ENCODE measurements at regions not wholly inside any gene's neighbourhood (a gene's known extent, or its start where the extent isn't known, plus 50 kb on each side); places are given as distances from the start of the nearest gene placed in this dataset.

- DNase-seq = no peak
- Mint-ChIP-seq H3K36me3 (ENCODE audit: insufficient read depth, unreplicated experiment) (no peaks in the 10 kb centered on the region), H3K4me3 (ENCODE audit: unreplicated experiment) (no peak overlapping the region), H3K9me3 (ENCODE audit: unreplicated experiment) (no peaks in the 10 kb centered on the region), H3K4me1 (ENCODE audit: low read depth, unreplicated experiment) (peaks cover 37% of the 10 kb centered on the region), H3K27ac (ENCODE audit: unreplicated experiment) (no peak overlapping the region), H3K27me3 (ENCODE audit: insufficient read depth, unreplicated experiment) (no peaks in the 10 kb centered on the region)
- CTCF ChIA-PET = no interaction called here
- H3K27me3 ChIP-seq (replicated peaks; ENCODE audit: control insufficient read depth, insufficient read depth, low read length) = no peaks in the 10 kb centered on the region
- peaks cover 29% of the 10 kb centered on the region for H3K4me1 ChIP-seq
- intact Hi-C loops (cut with micrococcal nuclease; ENCODE audit: unreplicated experiment) = no loop called here
- no TSS peak for BruUV-seq (replicated peaks)
- POLR2A ChIA-PET = no interaction called here
- no peaks in the 10 kb centered on the region for H3K36me3 ChIP-seq (ENCODE audit: control insufficient read depth, insufficient read depth, low read length)
- no peaks in the 10 kb centered on the region for H3K9me3 ChIP-seq
- H3K4me3 ChIP-seq (ENCODE audit: low read depth, low read length) = no peak overlapping the region
- TF ChIP-seq CTCF (IDR thresholded peaks at IDR 0.05; ENCODE audit: insufficient read depth in 1 of 2, low read depth in 1 of 2, low read length in 1 of 2, severe bottlenecking in 1 of 2, unreplicated experiment in 1 of 2) = no peak
Measured at GRCh38 chr15:66894986-66895780, 170.2 kb upstream of the SMAD3 start.

GRCh38 chr15:66895794-66896453, 169.5 kb upstream of the SMAD3 start:
- Histone ChIP-seq H3K9me3 (no peaks in the 10 kb centered on the region), H3K4me3 (ENCODE audit: low read depth, low read length) (no peak overlapping the region), H3K36me3 (ENCODE audit: control insufficient read depth, insufficient read depth, low read length) (no peaks in the 10 kb centered on the region), H3K27me3 (replicated peaks; ENCODE audit: control insufficient read depth, insufficient read depth, low read length) (no peaks in the 10 kb centered on the region), H3K4me1 (peaks cover 29% of the 10 kb centered on the region)
- CTCF ChIA-PET = no interaction called here
- Mint-ChIP-seq H3K9me3 (ENCODE audit: unreplicated experiment) (no peaks in the 10 kb centered on the region), H3K4me1 (ENCODE audit: low read depth, unreplicated experiment) (peaks cover 37% of the 10 kb centered on the region), H3K27ac (ENCODE audit: unreplicated experiment) (no peak overlapping the region), H3K36me3 (ENCODE audit: insufficient read depth, unreplicated experiment) (no peaks in the 10 kb centered on the region), H3K27me3 (ENCODE audit: insufficient read depth, unreplicated experiment) (no peaks in the 10 kb centered on the region), H3K4me3 (ENCODE audit: unreplicated experiment) (no peak overlapping the region)
- intact Hi-C loops (cut with micrococcal nuclease; ENCODE audit: unreplicated experiment) = no loop called here
- POLR2A ChIA-PET = no interaction called here
- no peak for TF ChIP-seq CTCF (IDR thresholded peaks at IDR 0.05; ENCODE audit: insufficient read depth in 1 of 2, low read depth in 1 of 2, low read length in 1 of 2, severe bottlenecking in 1 of 2, unreplicated experiment in 1 of 2)
- BruUV-seq (replicated peaks) = no TSS peak
- DNase-seq = no peak

GRCh38 chr15:66896611-66897010, 168.8 kb upstream of the SMAD3 start:
- H3K9me3 ChIP-seq = no peaks in the 10 kb centered on the region
- CTCF ChIA-PET = no interaction called here
- BruUV-seq (replicated peaks) = no TSS peak

More at GRCh38 chr15:66896611-66897010, 168.8 kb upstream of the SMAD3 start:
- no peaks in the 10 kb centered on the region for H3K36me3 ChIP-seq (ENCODE audit: control insufficient read depth, insufficient read depth, low read length)
- no peak overlapping the region for H3K4me3 ChIP-seq (ENCODE audit: low read depth, low read length)
- Mint-ChIP-seq H3K27me3 (ENCODE audit: insufficient read depth, unreplicated experiment) (no peaks in the 10 kb centered on the region), H3K9me3 (ENCODE audit: unreplicated experiment) (no peaks in the 10 kb centered on the region), H3K4me3 (ENCODE audit: unreplicated experiment) (no peak overlapping the region), H3K27ac (ENCODE audit: unreplicated experiment) (no peak overlapping the region), H3K4me1 (ENCODE audit: low read depth, unreplicated experiment) (peaks cover 33% of the 10 kb centered on the region), H3K36me3 (ENCODE audit: insufficient read depth, unreplicated experiment) (no peaks in the 10 kb centered on the region)
- POLR2A ChIA-PET = no interaction called here
- no peaks in the 10 kb centered on the region for H3K27me3 ChIP-seq (replicated peaks; ENCODE audit: control insufficient read depth, insufficient read depth, low read length)
- no peak for DNase-seq
- intact Hi-C loops (cut with micrococcal nuclease; ENCODE audit: unreplicated experiment) = no loop called here
- H3K4me1 ChIP-seq = peaks cover 26% of the 10 kb centered on the region
- no peak for TF ChIP-seq CTCF (IDR thresholded peaks at IDR 0.05; ENCODE audit: insufficient read depth in 1 of 2, low read depth in 1 of 2, low read length in 1 of 2, severe bottlenecking in 1 of 2, unreplicated experiment in 1 of 2)

Data from Caco-2 (cell line).